Body of pancreas (tissue), 4 donors: ENCODE measurements at regions not wholly inside any gene's neighbourhood (a gene's known extent, or its start where the extent isn't known, plus 50 kb on each side); places are given as distances from the start of the nearest gene placed in this dataset.

Source experiments
- ATAC-seq: fragments of 150-250 bp; one replicate; pipeline ENCODE4 v1.9.1; 2016
- DNase-seq, 4 donors: peaks; one replicate each; pipeline ENCODE4 v3.0.0-alpha.2; 2019
- H3K27ac ChIP-seq, 4 donors: fragments of 200-600 bp; sonication (generic); 1 replicate in 3 of 4; 2 replicates in 1 of 4; pipeline versions ENCODE4 v1.5.1 to v1.6.1; 2016 to 2019; ENCODE audit warnings: mild to moderate bottlenecking in 1 of 4, mixed read lengths in 1 of 4, moderate library complexity in 1 of 4
- H3K27me3 ChIP-seq, 2 donors: fragments of 200-600 bp; sonication (generic); one replicate each; pipeline ENCODE4 v1.6.0; 2016; ENCODE audit warnings: mild to moderate bottlenecking in 1 of 2
- H3K36me3 ChIP-seq, 2 donors: fragments of 200-600 bp; sonication (generic); replicated peaks in 1 of 2; 2 replicates each; pipeline ENCODE4 v1.5.1; 2016; ENCODE audit warnings: low read depth in 2 of 2; ENCODE audit not compliant: insufficient read depth in 1 of 2
- H3K4me1 ChIP-seq: fragments of 200-600 bp; sonication (generic); one replicate; pipeline ENCODE4 v1.6.0; 2016
- H3K4me3 ChIP-seq, 2 donors: fragments of 200-600 bp; sonication (generic); 1 replicate in 1 of 2; 2 replicates in 1 of 2; pipeline ENCODE4 v1.5.1; 2016 to 2019
- H3K9me3 ChIP-seq, 3 donors: fragments of 200-600 bp; sonication (generic); 1 replicate in 2 of 3; 2 replicates in 1 of 3; pipeline ENCODE4 v1.5.1; 2016
- POLR2A ChIP-seq, 3 donors: fragments of 450-650 bp; IDR thresholded peaks; one replicate each; pipeline ENCODE4 v1.6.1; 2016; ENCODE audit warnings: antibody characterized with exemption in 3 of 3, mild to moderate bottlenecking in 2 of 3
- WGBS, 2 donors: methylation state at CpG; one replicate each; pipeline ENCODE4 v1.1.5; 2017; 5-methylcytosine and 5-hydroxymethylcytosine counted together
- intact Hi-C: fragments of 100-400 bp; cut with DNase I; formaldehyde crosslinking; loops from one replicate; pipeline ENCODE4 v1.15.1; 2023
- TF ChIP-seq, protein P1 (sequence below), 7 experiments: fragments of 450-650 bp in 4 of 7; fragments of 200-600 bp in 3 of 7; sonication (generic) in 3 of 7; IDR thresholded peaks; one replicate each; pipeline ENCODE4 v1.5.1; 2016 to 2019; ENCODE audit warnings: antibody characterized with exemption in 7 of 7

DNA sequence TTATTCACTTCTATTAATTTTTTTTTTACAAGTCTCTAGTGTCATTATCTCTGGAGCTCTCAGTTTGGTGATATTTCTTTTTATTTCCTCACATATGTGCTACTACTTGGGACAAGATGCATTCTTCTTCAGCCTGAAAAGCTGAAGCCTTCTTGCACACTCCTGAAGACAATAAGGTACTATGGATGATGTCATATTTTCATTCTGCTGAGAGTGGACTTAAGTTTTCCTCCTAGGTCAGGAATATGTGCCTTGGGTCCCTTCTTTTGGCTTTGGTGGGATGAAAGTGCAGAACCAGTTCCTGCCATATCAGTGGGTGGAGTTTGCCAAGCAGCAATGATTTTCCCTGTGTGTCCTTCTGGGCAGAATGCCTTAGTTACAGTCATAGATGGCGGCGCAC, 188.7 kb upstream of the EYA4 start:
- no peak for TF ChIP-seq POLR2A (IDR thresholded peaks at IDR 0.05)
- TF ChIP-seq, protein P1, sequence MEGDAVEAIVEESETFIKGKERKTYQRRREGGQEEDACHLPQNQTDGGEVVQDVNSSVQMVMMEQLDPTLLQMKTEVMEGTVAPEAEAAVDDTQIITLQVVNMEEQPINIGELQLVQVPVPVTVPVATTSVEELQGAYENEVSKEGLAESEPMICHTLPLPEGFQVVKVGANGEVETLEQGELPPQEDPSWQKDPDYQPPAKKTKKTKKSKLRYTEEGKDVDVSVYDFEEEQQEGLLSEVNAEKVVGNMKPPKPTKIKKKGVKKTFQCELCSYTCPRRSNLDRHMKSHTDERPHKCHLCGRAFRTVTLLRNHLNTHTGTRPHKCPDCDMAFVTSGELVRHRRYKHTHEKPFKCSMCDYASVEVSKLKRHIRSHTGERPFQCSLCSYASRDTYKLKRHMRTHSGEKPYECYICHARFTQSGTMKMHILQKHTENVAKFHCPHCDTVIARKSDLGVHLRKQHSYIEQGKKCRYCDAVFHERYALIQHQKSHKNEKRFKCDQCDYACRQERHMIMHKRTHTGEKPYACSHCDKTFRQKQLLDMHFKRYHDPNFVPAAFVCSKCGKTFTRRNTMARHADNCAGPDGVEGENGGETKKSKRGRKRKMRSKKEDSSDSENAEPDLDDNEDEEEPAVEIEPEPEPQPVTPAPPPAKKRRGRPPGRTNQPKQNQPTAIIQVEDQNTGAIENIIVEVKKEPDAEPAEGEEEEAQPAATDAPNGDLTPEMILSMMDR (IDR thresholded peaks at IDR 0.05), result no peak
- Histone ChIP-seq H3K4me1 (no peaks in the 10 kb centered on the region), H3K36me3 (no peaks in the 10 kb centered on the region), H3K9me3 (no peaks in the 10 kb centered on the region), H3K27me3 (no peaks in the 10 kb centered on the region), H3K4me3 (no peak overlapping the region), H3K27ac (no peak overlapping the region)
- intact Hi-C loops, result no loop called here
- ATAC-seq (no peak), DNase-seq (no peak)
- WGBS, 2 donors, result 88 to 97% methylated on average over 2 of the region's 2 CpGs

DNA sequence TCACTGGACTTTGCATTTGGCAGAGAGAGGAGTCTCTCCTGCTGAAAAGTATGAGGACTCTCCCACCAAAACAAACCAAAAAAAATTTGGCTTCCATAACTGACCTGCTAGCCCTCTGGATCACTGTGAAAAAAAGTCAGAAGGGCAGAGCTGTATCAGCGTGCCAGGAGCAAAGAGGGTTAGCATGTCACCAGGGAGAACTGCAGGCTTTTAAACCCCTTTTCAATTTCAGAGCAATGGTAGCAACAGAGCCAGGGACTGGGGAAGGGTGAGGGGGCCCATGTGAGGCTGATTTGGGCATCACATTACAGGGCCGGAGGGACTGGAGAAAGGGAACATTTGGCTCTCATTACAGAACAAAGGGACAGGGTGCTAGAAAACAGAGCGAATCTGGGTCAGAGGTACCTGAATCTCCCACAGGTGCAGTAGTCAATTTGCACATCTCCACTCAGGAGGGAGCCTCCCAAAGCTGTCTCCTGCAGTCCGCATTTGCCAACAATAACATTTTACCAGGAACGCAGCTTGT, 185.7 kb upstream of the EYA4 start:
- DNase-seq (no peak), ATAC-seq (no peak)
- Histone ChIP-seq H3K27me3 (no peaks in the 10 kb centered on the region), H3K4me1 (no peaks in the 10 kb centered on the region), H3K9me3 (no peaks in the 10 kb centered on the region), H3K27ac (no peak overlapping the region), H3K36me3 (no peaks in the 10 kb centered on the region), H3K4me3 (no peak overlapping the region)
- WGBS, 2 donors, result 64 to 67% methylated on average over 5 of the region's 5 CpGs
- TF ChIP-seq, protein P1 (IDR thresholded peaks at IDR 0.05), result no peak
- no peak for TF ChIP-seq POLR2A (IDR thresholded peaks at IDR 0.05)
- intact Hi-C loops, result no loop called here

DNA sequence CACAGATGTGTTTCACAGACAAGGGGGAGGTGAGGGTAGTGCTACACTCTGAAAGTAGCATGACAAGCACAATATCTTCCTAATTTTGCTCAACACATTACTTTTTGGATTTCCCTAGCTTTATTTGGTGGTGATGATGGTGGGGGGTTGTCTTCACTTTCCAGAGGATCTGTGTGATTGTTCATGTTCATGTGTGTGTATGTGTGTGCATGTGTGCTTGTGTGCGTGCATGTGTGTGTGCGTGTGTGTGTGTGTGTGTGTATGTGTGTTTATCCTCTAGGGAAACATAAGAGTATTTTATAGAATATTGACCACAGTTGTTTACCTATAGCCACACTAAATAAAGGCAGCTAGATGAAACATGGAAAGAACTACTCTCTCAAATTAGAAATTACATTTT, 183.8 kb upstream of the EYA4 start:
- no peak overlapping the region for H3K27ac ChIP-seq
- 79 to 85% methylated on average over 2 of the region's 2 CpGs for WGBS, 2 donors
- no peak overlapping the region for H3K4me3 ChIP-seq
- no peaks in the 10 kb centered on the region for H3K36me3 ChIP-seq
- no peaks in the 10 kb centered on the region for H3K9me3 ChIP-seq
- TF ChIP-seq, protein P1 (IDR thresholded peaks at IDR 0.05), result no peak
- TF ChIP-seq POLR2A (IDR thresholded peaks at IDR 0.05), result no peak
- DNase-seq (no peak), ATAC-seq (no peak)
- no peaks in the 10 kb centered on the region for H3K4me1 ChIP-seq
- no peaks in the 10 kb centered on the region for H3K27me3 ChIP-seq
- intact Hi-C loops, result no loop called here

DNA sequence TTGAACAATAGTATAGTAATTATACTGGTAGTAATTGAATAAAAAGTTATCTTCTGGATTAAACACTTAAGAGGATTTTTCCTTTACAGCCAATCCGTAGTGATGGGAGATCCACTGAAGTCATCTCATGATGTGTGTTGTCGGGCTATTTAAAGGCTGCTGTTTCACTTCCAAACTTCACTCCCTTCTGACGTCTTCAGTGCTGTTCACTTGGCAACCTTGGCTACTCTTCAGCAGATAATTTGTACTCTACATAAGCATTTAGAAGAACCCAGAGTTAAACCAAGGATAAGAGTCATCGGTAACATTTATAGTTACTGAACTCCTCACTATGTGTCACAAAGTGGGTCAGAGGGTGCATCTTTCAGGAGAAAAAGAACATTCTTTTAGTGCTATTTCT, 179.1 kb upstream of the EYA4 start:
- Histone ChIP-seq H3K27me3 (no peaks in the 10 kb centered on the region), H3K4me3 (no peak overlapping the region), H3K9me3 (no peaks in the 10 kb centered on the region), H3K36me3 (no peaks in the 10 kb centered on the region), H3K4me1 (no peaks in the 10 kb centered on the region), H3K27ac (no peak overlapping the region)
- TF ChIP-seq, protein P1 (IDR thresholded peaks at IDR 0.05), result no peak
- TF ChIP-seq POLR2A (IDR thresholded peaks at IDR 0.05), result no peak
- intact Hi-C loops, result no loop called here
- 60 to 62% methylated on average over 4 of the region's 4 CpGs for WGBS, 2 donors
- ATAC-seq (no peak), DNase-seq (no peak)

DNA sequence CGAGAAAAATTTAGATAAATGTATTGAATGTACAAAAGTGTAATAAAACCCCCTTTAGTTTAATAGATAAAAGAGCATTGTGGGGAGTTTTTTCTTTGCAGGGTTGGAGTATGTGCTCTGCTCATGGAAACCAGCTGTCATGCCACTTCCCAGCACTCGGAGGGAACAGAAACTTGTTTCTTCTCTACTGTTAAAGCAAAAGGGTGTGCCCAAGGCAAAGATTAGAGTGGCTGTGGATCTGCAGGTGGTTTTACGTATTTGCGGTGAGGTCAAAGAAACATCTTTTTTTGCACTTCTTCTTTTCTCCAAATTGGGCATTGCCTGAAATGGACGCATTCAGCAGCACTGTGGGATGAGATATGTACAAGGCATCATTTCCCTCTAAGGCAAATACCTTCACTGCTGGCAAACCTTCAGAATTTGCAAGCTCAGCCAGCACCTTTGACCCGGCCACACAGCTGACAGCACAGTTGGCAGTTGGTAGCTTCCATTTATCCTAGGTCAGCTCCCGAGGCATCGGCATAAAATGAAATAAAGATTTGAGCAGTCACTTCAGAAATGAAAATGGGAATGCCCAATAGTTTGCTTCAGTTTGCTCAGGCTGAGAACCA, 178.4 kb upstream of the EYA4 start:
- 64 to 77% methylated on average over 8 of the region's 8 CpGs for WGBS, 2 donors
- H3K4me3 ChIP-seq, result no peak overlapping the region
- TF ChIP-seq, protein P1 (IDR thresholded peaks at IDR 0.05), result no peak
- TF ChIP-seq POLR2A (IDR thresholded peaks at IDR 0.05), result no peak
- no peaks in the 10 kb centered on the region for H3K36me3 ChIP-seq
- no peak for DNase-seq
- intact Hi-C loops, result no loop called here
- no peak overlapping the region for H3K27ac ChIP-seq
- no peaks in the 10 kb centered on the region for H3K4me1 ChIP-seq
- no peaks in the 10 kb centered on the region for H3K27me3 ChIP-seq
- no peak for ATAC-seq
- H3K9me3 ChIP-seq, result no peaks in the 10 kb centered on the region
